ENCODE measurements at regions not wholly inside any gene's neighbourhood (a gene's known extent, or its start where the extent isn't known, plus 50 kb on each side); places are given as distances from the start of the nearest gene placed in this dataset.

GRCh38 chr2:120828066-120828465 lies 92.4 kb downstream of the GLI2 start:
- DNase-seq (ENCODE audit: low read depth in 1 of 2, low spot score in 1 of 2) = no peak

GRCh38 chr2:120828829-120829632 lies 93.4 kb downstream of the GLI2 start:
- DNase-seq (ENCODE audit: low read depth in 1 of 2, low spot score in 1 of 2) = no peak

GRCh38 chr2:120829633-120830025 lies 94.0 kb downstream of the GLI2 start:
- DNase-seq (ENCODE audit: low read depth in 1 of 2, low spot score in 1 of 2) = no peak

- no peak for DNase-seq (ENCODE audit: low read depth in 1 of 2, low spot score in 1 of 2)
Measured at GRCh38 chr2:120830096-120830830, 94.6 kb downstream of the GLI2 start.

- DNase-seq (ENCODE audit: low read depth in 1 of 2, low spot score in 1 of 2) = no peak
Measured at GRCh38 chr2:120831086-120831485, 95.4 kb downstream of the GLI2 start.

- DNase-seq (ENCODE audit: low read depth in 1 of 2, low spot score in 1 of 2) = no peak
Measured at GRCh38 chr2:120831891-120832290, 96.2 kb downstream of the GLI2 start.

- no peak for DNase-seq (ENCODE audit: low read depth in 1 of 2, low spot score in 1 of 2)
Measured at GRCh38 chr2:120832296-120833070, 96.8 kb downstream of the GLI2 start.

- no peak for DNase-seq (ENCODE audit: low read depth in 1 of 2, low spot score in 1 of 2)
Measured at GRCh38 chr2:120833127-120833675, 97.5 kb downstream of the GLI2 start.

- no peak for DNase-seq (ENCODE audit: low read depth in 1 of 2, low spot score in 1 of 2)
Measured at GRCh38 chr2:120834206-120834605, 98.5 kb downstream of the GLI2 start.

- DNase-seq (ENCODE audit: low read depth in 1 of 2, low spot score in 1 of 2) = no peak
Measured at GRCh38 chr2:120836281-120836680, 100.6 kb downstream of the GLI2 start.

- no peak for DNase-seq (ENCODE audit: low read depth in 1 of 2, low spot score in 1 of 2)
Measured at GRCh38 chr2:120840795-120841487, 105.3 kb downstream of the GLI2 start.

GRCh38 chr2:120842456-120843439 lies 107.1 kb downstream of the GLI2 start:
- DNase-seq (ENCODE audit: low read depth in 1 of 2, low spot score in 1 of 2) = no peak

GRCh38 chr2:120844070-120844738 lies 108.5 kb downstream of the GLI2 start:
- DNase-seq (ENCODE audit: low read depth in 1 of 2, low spot score in 1 of 2) = no peak

- no peak for DNase-seq (ENCODE audit: low read depth in 1 of 2, low spot score in 1 of 2)
Measured at GRCh38 chr2:120845277-120845676, 109.6 kb downstream of the GLI2 start.

- no peak for DNase-seq (ENCODE audit: low read depth in 1 of 2, low spot score in 1 of 2)
Measured at GRCh38 chr2:120846406-120847095, 110.9 kb downstream of the GLI2 start.

GRCh38 chr2:120847700-120848321 lies 112.1 kb downstream of the GLI2 start:
- DNase-seq (ENCODE audit: low read depth in 1 of 2, low spot score in 1 of 2) = no peak

GRCh38 chr2:120849278-120849677 lies 113.6 kb downstream of the GLI2 start:
- DNase-seq (ENCODE audit: low read depth in 1 of 2, low spot score in 1 of 2) = no peak

GRCh38 chr2:120850551-120850950 lies 114.9 kb downstream of the GLI2 start:
- no peak for DNase-seq (ENCODE audit: low read depth in 1 of 2, low spot score in 1 of 2)
